Umbilical cord (tissue), 1 donor: ENCODE measurements at regions not wholly inside any gene's neighbourhood (a gene's known extent, or its start where the extent isn't known, plus 50 kb on each side); places are given as distances from the start of the nearest gene placed in this dataset.
A peak's percentile ranks its signal among the peaks of the same experiment; 100 is the strongest.

ENCODE experiments used
- DNase-seq: peaks from one replicate; pipeline ENCODE4 v3.0.0-alpha.2; 2015; ENCODE audit warnings: low spot score

DNA sequence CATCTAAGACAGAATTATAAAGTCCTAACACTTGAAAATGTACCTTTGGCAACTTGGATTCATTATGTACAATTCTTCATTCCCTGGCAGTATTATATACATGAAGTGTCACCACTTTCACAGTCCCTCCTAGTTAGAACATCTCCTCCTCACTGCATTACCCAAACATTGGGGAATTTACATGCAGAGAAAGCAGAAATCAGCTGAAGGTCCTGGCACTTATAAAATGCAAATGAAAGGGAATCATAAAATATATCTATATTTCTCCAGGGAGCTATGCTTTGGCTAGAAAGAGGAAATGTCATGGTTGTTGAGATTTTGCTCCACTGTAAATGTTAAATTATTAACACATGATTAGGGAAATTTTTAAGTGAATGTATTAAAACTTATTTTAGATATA lies 835.6 kb upstream of the SLIT2 start:
- DNase-seq = no peak

DNA sequence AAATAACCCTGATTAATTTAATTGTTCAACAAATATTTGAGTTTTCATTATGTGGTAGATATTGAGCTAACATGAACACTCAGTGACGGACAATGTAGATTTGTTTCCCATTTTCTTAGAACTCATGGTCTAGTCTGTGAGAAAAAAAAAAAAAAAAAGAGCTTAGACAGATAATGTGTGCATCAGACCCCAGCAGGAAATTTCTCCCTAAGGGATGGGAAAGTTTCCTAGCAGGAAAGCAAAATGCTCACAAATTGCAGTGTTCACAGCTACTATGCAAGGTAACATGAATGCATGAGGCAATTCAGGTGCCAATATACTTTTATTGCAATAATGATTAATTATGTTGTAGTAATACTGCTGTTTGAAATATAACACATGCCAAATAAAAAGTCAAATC lies 843.2 kb upstream of the SLIT2 start:
- no peak for DNase-seq

DNA sequence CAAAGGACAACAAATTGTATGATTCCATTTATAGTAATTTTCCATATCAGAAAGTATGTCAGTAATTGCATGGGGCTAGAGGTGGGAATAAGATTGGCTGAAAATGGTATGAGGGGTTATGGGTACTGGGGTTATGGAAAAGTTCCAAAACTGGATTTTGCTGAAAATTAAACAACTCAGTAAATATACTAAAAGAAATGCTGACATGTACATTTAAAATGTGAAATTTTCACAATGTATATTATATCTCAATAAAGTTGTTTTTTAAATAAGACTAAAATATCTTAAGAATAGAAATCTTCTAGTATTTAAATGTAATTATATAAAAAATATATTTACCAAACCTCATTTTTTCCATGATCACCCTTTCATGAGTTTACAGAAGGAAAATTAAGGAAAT lies 844.9 kb upstream of the SLIT2 start:
- DNase-seq = no peak

DNA sequence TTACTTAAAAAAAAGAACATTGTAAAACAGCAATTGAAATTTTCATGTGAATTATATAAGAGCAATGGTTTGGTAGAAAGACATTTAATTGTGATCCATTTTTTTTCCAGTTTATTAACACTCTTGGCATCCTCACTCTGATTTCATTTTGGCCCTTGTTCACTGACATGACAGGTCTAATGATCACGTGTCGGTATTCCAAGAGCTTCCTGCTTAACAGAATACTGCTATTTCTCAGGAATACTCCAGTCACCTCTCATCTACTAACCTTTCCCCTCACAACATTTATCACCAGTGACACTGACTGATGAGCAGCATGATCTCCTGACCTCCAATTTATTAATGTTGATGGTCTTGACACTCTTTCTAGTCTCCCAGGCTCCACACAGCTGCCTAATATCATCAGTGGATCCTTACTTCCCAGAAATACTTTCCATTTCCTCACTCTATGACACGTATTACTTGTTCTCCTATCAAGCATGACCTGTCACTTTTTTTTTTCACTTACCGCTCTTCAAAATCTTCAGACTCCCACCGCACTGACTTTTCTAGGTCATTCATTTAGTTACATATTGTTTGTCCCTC lies 847.8 kb upstream of the SLIT2 start:
- no peak for DNase-seq

DNA sequence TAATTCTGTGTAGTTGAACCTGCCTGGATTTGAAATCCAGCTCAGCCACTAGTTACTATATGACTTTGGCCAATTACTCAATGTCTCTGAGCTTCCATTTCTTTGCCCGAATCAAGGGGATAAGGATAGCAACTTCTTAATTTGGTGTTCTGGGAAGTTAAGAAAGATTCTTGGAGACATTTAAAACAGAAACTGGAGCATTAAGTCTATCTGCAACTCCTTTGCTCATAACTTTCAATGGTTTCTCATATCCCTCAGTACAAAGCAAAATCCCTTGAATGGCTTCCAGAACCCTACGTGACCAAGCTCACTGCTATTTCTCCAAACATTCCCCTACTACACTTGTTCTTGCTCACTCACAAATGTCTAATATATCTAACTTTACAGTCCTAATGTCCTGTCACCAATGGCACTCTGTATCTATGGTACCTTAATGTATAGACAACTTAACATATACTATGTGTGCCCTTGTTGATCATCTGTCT lies 849.1 kb upstream of the SLIT2 start:
- DNase-seq = peak; percentile 91

DNA sequence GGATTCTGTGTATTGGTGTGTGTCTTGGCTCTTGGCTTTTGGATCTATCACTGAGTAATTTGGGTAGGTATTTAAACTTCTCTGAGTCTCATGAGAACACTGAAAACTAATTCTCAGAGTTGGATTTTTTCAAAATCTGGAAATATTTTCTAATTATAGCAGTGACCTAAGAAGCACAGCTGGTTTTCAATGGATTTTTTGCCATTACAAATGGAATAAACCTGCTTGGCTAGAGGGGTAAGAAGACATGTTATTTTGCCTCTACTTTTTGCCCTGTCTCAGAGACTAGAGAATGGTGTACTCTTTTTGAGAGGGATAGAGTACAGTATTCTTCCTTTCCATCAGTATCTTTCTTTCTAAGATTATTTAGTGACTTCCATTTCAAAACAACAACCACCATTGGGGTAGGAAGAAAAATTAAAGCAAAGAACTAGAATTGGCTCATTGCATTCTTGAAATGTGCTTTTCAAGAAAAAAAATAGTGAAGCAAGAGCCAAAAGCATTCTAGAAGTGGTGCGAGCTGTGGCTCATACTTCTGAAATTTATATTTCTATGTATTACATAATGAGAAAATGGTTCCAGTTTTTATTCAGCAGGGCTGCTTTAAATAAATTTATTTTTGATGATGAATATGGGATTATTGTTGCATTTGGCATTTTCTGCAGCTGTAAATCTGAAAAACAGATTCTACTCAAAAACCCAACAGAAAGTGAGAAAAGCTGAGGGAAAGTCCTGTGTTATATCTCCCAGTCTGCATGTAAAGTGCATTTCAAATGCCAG lies 850.2 kb upstream of the SLIT2 start:
- no peak for DNase-seq

DNA sequence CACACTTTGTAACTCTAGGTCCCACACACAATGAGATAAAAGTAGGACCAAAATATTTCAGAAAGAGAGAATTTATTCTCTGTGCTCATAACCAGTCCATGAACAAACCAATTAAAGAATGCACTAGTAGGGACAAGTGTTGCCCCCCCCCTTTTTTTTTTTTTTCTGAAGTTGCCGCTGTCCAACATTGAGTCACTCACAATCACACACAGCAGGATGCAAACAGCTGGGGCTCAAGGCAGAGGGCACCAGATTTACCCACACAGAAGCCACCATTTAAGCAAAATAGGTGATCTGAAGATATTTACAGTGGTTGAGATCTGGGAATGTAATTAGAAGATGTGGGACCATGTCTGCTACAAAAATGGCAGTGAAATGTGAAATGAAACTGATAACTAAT lies 850.9 kb upstream of the SLIT2 start:
- no peak for DNase-seq

DNA sequence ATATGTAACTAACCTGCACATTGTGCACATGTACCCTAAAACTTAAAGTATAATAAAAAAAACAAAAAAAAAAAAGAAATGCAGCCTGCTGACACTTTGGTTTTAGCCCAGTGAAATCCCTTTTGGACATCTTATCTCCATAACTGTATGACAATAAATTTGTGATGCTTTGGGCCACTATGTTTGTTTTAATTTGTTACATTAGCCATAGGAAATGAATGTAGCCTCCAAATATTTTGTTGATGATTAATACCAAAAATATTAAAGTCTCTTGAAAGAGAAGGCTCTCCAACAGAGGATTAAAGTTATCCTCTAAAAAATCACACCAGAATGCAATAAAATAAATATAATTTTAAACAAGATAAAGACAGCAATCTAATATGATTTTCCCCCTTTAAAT lies 852.7 kb upstream of the SLIT2 start:
- DNase-seq = no peak

DNA sequence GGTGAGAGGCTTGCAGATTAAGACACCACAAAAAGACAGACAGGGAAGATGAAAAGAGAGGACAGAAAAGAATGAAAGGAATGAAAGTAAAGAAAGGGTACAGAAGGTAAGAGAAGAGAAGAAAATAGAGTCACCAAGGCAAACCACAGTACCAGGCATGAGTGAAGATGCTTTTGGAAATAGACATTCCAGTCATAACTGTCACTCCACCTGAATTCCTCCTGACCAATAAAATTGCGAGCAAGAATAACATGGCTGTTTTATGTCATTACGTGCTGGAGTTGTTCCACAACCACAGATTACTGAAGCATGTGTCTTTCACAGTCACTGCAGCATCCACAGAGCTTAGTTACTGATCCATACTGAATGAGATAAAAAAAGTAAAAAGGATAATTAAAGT lies 864.9 kb upstream of the SLIT2 start:
- DNase-seq = no peak

DNA sequence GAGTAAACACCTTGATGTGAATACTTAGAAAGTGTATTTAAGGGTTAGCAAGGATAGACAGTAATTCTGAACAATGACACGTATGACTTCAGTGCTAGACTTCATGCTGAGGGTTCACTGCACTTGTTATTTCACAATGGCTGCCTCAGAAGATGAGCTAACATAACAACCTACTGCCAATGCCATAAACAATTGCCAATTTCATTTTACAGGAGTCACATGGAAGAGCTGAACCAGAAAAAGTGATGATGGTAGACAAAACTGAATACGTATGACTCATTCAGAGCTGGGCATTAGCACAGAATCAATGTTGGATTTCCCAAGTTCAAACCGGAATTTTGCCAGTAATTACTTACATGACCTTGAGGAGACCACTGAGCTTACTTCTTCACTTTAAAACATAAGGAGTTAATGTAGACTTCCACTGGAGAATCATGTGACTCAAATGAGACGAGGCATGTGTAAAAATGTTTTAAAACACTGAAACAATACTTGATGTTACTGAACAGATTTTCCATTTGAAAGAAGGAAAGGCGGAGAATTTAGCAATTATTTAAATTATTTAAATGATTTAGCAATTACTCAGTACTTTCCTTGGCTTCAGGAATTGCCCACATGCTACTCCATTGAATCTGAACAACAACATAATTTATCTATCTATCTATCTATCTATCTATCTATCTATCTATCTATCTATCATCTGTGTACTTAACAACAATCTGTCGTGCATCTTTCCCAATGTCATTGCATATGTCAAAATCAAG lies 868.5 kb upstream of the SLIT2 start:
- DNase-seq = no peak

DNA sequence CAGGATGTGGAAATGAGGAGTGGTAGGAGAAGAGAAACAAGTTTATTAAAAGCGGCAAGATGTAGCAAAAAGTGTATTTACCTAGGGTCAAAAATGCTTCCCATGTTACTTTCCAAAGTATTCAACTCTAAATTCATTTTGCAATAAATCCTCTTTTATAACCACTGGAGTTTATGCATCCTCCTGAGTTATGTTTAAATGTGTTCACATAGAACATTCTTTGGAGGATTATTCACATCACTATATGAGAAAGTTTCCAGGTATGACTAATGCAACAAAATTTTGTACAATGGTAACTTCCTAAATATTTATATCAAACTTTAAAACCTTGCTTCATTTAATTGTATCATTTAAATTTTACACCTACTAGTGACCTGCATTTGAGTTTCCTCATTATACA lies 870.6 kb upstream of the SLIT2 start:
- no peak for DNase-seq

DNA sequence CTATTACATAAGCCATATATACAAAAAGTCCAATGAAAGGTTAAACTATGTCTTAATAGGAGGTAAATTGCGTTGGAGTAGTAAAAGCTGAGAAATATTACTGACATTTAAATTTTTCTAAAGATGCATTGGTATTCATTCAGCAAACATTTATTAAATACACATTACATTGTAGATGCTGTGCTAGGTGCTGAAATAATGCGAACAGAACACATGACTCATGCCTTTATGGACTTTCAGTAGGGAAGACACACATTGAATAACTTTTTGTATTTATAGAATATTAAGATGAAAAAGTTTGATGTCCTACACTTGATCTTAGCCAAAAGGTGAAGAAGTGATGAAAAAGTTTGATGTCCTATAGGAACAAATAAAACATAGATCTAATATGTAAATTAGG lies 871.1 kb upstream of the SLIT2 start:
- DNase-seq = no peak

DNA sequence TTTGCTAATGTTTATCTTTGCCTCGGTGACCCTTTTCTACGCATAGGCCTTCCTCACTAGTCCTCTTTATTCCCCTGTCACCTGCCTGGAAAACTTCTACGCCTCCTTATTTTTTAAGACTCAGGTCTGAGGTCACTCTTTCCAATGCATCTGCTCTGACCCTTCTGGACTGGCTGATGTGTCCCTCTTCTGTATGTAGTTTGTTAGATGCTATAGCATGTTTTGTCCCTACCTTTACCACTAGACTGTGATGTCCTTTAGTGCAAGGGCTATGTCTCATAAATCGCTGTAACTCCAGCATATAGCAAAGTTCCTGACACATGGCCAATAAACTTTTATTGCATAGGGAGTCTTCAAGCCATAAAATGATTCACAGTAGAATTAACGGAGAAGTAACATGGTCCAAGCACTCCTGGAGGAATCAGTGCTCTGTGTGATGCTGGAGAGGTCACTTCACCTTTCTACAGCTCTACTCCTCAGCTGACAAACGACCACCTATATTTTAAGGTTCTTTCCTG lies 872.5 kb upstream of the SLIT2 start:
- DNase-seq = no peak

DNA sequence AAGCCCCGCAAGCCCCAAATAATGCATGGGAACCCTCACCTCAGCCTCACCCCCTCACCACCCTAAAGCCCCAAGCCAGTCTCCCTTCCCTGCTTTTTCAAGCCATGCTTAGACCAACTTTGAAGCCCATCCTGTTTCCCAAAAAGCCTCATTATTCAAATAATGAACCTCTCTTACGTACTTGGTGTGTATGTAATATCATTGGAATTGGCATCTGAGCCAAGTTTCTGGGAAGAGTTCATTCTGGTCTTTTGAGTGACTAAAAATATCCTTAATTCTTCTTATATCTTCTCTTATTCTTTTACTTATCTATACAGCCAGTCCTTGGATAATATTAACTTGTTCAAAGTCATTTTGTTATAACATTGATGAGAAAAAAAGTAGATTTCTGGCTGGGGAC lies 875.8 kb upstream of the SLIT2 start:
- DNase-seq = peak; percentile 57

DNA sequence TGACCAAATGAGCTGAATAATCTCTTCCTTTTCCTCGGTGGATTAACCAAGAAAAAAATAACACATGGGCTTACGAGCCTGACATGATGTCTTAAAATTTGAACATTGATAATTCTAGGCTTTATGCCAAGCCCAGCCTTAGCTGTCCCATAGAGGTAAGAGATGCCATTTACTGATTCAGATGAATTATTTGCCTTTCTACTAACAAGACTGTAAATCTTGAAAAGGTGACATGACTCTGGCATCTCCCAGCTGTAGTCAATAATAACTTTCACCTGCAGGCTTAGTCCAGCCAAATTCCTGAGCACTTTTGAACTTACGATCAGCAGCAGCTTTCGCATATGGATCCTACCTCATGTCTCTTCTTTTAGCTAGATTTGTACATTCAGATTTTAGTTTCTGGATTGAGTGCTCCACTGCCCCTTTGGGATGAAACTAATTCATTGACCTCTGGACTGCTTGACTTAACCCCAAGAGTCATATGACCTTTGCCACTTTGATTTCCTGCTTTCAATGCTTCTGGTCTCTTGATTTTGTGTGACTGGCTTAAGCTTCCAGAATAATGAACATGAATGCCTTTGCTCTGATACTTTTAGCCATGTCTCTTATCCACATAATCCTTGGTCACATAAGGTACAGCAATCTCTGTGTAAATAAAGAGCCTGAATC lies 876.4 kb upstream of the SLIT2 start:
- DNase-seq = peak; percentile 13

DNA sequence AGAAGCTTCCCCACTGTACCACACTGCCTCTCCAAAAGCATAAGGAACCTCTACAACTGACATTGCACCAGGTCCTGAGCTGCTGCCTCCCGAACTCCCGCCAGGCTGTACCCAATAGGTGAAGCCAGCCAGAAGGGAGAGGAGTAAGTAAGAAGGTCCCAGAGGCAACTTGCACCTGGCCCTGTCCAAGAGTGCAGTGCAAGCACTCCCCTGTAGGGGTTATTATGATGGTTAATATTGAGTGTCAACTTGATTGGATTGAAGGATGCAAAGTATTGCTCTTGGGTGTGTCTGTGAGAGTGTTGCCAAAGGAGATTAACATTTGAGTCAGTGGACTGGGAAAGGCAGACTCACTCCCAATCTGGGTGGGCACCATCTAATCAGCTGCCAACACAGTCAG lies 879.3 kb upstream of the SLIT2 start:
- DNase-seq = no peak

DNA sequence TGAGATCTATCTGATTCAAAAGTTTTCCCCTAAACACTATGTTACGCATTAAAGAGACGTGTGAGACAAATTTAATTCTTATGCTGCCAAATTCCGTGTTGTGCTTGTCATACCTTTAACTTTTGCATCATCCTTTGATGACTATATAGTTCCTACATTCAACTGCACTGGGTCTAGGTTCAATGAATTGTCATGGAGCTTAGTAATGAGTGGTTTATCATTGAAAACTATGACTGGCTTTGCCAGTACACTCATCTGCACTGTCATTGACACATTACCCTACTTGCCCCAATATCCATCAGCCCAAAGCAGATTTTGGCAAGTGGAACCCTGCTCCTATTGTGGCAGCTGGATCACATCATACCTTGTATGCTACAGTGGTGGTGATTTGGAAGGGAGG lies 882.9 kb upstream of the SLIT2 start:
- no peak for DNase-seq

DNA sequence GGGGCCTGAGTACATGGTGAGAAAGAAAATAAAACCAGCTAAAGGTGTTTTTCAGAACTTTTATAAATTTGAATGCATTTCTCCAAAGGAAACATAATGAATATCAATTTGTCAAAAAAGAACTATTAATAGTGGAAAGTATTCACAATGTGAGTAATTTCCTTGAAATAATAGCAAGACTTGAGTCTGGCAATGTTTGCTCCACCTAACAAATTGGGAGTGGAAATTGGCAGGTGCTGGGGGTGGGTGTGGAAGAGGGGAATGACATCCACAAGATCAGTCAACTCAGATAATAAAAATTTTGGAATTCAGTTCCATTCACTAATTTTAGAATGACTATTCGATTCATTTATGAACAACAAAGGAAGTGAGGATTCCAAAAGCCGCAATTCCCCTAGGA lies 884.8 kb upstream of the SLIT2 start:
- DNase-seq = no peak

DNA sequence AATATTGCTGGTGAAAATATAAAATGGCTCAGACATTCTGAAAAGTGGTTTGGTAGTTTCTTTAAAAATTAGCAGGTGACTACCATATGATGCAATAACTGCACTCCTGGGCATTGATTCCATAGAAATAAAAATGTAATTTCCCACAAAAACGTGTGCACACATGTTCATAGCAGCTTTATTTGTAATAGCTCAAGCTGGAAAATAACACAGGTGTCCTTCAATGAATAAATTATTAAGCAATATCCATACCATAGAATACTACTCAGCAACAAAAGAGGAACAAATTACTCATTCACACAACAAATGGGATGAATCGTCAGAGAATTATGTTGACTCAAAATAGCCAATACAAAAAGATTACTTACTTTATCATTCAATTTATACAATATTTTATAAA lies 893.7 kb upstream of the SLIT2 start:
- no peak for DNase-seq

DNA sequence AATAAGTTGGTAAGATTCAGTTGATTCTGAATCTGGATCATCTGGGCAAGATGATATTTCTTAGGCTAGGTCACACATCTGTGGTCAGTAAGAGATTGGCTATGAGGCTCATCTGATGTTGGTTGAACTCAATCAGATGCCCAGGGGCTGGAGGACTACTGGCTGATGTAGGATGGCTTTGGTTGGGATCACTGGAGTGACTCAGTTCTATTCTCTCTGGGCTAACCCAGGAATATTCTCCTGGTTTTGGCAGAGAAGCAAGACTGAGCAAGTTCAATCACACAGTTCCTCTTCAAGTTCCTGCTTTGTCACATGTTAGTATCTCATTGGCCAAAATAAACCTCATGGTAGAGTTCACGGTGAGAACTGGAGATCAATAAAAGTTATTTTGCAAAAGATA lies 902.3 kb upstream of the SLIT2 start:
- no peak for DNase-seq

DNA sequence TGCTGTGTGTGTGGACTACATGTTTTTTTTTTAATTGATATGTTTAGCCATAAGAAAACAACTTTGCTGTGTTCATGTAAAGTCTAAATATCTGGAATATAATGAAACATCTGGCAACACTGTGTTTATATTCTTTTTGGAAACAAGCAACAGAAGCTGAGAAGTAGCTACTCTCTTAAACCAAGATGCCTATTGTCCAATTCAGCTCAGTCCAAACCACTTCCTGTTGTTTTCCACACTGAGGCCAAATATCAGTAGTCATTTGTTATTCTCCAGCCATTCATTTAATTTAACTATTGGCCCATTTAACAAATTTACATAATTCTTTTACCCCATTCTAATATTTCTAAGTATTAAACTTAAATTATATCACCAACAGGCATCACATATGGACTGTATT lies 903.0 kb upstream of the SLIT2 start:
- DNase-seq = no peak

DNA sequence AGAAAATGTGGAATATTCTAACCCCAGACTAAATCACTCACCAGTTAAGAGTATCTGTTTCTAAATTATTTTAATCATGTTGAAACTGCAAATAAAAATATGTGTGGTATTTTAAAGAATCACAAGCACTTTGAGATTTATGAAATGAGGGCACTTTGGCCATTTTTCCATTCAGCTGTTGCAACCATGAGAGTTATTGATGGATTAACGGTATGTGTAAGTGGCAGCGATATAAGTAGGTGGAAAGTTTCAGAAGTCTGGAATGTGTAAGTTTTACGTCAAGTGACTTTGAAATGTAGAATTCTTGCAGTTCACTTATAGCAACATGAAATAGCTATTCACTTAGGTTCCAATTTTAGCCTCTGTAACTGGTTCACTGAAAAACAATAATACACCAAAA lies 905.1 kb upstream of the SLIT2 start:
- DNase-seq = peak; percentile 10
